Germinal center (tissue), 1 donor: ENCODE measurements at regions not wholly inside any gene's neighbourhood (a gene's known extent, or its start where the extent isn't known, plus 50 kb on each side); places are given as distances from the start of the nearest gene placed in this dataset.
A peak's percentile ranks its signal among the peaks of the same experiment; 100 is the strongest.
"Not testable (repeated sequence)": the region's sequence is repeated elsewhere in the genome, so short reads cannot be mapped to it uniquely, and the experiment has no call there.

ENCODE experiments used
- DNase-seq: peaks from one replicate; pipeline ENCODE4 v3.0.0; 2012; ENCODE audit warnings: mixed read lengths, low spot score

DNA sequence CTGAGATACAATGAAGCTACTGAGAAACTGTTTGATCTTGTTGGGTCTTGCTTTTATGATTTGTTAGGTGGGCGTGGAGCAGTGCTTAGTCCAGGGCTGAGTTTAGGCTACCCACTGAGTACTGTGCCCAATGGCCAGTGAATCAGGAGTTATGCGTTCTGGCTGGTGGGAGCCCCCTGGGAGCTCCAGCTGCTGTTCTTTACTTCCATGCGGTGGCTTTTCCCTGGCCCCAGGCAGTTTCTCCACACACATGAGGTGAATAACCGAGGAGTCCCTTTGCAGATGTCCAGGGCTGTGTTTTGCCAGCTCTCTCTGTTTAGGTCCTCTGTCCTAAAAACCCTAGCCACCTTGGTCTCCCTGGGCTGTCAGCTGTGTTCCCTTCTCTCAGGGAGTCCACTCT lies 106.5 kb downstream of the KLF13 start:
- DNase-seq = no peak

DNA sequence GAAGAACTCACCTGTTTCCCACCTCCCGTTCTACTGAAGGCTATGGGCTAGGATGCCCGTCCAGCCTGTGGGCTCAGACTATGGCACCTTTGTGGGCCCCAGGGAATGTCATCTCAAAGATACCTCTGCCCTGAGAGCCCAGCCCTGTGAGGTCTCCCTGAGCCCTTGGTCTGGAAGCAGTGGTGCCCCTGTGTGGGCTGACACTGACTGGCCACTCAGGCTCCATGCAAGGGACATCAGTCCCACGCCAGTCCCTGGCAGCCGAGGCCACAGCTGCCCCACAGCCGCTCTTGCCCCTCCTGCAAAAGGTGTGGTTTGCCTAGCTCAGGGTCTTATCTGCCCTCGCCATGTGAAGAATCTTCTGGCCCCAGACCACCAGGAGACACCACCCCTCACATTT lies 106.9 kb downstream of the KLF13 start:
- no peak for DNase-seq

DNA sequence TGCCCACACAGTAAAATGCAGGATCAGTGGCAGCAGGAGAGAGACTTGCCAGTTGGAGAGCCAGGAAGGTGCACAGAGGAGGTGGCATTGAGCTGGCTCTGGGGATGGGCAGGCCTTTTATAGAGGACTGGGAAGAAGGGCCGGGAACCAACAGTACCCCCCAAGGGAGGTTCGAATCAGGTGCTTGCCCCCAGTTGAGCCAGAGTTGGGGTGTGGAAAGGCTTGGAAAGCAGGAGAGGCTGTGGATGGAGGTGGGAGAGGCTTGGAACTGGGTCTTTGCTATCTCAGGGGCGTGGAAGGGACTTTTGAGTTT lies 107.6 kb downstream of the KLF13 start:
- no peak for DNase-seq

DNA sequence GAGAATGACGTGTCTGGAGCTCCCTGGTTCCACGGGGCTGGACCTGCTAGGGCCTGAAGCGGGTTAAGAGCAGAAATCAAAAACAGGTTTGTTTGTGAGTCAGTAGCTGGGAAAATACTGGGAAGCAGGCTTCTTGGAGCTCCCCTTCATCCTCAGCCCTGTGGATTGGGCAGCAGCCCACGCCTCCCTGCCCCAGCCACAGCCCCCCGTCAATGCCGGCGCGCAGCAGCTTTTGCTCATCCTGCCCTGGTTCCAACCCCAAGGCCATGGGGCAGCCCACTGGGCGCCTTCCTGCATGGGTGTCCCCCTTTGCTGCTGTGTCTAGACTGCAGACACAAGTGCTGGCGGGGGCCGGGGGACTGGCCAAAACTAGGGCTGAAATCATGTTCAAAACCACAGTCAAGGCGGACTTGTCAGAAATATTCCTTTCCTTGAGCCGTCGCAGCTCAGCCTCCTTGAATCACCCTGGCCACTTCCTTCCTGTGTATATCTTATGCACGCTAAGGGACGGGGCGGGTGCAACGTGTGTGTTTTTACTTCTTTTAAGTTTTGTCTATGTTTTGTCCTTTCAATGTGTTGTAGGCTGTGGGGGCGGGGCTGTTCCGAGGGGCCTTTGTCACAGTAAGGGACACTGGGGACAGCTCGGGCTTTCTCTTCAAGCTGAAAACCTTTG lies 108.1 kb downstream of the KLF13 start:
- DNase-seq = no peak

DNA sequence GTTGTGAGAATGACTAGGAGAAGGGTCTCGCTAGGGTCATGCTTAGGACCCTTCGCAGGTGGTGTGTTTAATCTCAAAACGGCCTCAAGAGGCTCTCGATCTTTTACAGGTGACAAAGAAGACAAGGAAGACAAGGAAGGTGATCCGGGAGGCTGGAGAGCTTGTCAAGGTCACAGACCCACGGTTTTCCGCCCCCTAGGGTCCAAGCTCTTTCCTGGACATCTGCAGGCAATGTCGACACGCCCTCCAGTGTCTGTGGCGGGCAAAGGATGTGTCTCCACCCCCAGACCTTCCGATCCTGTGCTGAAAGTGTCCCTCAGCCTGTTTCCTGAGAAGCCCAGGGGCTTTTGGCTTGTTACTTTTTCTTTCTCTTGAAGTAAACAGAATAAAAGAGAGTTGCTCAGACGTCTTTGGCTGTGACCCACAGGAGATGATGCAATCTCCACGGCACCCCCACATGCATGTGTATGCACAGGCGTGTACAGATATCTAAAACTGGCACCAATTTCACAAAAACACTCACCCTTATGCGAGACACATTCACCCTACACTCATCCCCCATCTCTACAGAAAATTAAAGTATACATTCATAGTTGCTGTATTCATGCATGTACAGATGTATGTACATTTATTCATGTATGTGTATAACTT lies 108.8 kb downstream of the KLF13 start:
- DNase-seq = peak; percentile 77

DNA sequence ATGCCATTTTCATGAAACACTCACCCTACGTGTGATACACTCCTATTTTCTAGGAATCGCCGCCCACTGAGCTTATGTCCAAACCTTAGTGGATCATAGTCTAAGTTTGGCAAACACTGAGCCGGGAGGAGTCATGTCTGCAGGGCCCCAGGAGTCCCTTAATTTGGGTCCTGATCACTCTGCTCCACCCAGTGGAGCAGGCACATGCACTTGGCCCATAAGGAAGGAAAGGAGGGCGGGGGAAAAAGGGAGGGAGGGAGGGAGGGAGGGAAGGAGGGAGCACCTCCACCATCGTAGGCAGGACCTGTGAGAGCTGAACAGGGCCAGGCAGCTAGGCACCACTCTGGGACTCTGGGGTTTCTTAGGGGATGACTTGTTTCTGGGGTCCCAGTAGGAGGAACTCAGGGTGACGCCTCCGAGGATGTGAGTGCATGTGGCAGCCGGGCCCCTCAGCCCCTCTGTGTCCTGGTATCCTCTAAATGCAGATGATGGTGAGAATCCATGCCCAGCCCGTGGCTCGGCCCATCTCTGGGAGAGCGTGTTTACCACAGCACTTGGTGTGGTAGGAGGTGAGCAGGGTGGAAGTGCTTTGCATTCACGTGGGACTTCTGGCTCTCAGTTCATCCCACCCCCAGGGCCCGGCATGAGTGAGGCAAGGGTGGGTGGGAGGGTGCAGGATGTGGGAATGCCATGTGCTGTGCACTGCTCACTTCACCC lies 109.4 kb downstream of the KLF13 start:
- no peak for DNase-seq

DNA sequence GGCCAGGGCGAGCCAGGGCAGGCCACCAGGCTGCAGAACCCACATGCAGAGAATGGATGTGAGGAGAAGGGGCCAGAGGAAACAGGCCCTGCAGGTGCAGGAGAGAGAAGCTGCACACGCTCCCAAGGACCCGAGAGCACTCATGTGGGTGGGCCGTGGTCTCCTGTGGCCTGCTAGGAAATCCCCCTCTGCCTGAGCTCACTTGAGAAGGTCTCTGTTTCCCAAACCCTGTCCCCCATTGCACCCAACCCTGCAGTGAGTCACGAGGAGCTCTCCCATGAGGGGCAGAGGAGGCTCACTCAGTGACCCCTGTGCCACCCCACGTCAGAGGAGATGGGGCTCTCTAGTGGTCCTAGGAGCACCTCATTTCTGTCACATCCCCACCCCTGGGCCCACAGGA lies 111.1 kb downstream of the KLF13 start:
- no peak for DNase-seq

DNA sequence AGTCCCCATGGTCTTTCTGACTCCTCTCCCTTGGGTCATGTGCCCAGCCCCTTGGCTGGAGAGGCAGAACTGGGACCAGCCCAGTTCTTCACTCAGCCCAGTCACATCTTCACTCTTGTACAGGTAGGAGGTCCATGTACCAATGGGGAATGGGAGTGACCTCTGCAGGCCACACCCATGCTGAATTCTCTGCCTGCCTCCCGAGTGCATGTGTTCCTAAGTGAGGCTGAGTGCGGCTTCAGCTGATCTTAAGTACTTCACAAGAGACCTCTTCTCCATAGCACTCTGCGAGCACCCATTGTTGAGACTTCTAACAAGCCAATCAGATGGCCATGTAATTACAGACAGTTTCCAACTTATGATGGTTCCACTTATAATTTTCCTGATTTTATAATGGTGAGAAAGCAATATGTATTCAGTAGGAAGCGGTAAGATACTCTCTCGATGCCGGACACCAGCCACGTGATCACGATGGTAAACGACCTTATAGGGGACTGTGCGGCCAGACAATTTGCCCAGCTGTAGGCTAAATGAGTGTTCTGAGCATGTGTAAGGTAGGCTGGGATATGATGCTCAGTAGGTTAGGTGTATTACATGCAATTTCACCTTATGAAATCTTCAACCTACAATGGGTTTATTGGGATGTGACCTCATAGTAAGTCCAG lies 112.1 kb downstream of the KLF13 start:
- DNase-seq = no peak

DNA sequence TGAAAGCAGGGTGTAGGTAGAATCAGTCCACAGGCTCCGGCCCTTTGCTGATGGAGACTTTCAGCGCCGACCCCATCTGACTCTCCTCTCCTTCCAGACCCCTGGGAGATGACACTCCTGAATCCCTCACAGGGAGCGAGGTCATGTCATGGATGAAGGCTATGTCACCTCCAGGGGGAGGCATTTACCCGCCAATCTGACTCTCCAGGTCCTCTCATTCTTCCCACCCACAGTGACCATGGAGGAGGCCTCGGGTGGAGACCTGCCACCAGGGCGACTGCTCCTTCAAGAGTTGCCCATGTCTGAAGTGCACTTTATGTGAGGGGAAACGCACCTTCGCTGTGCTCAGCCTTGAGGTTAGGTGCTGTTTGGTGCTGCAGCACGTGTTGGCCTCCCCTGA lies 112.7 kb downstream of the KLF13 start:
- no peak for DNase-seq

DNA sequence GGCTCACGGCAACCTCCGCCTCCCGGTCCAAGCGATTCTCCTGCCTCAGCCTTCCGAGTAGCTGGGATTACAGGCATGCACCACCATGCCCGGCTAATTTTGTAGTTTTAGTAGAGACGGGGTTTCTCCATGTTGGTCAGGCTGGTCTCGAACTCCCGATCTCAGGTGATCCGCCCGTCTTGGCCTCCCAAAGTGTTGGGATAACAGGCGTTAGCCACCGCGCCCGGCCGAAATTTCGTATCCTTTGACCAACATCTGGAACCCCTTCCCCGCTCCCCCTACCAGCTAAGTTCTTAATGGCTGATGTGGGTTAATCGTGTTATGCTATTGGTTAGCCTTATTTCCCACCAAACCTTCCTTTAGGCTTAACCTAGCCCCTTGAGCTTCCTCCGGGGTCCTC lies 113.6 kb downstream of the KLF13 start:
- not testable (repeated sequence) for DNase-seq

DNA sequence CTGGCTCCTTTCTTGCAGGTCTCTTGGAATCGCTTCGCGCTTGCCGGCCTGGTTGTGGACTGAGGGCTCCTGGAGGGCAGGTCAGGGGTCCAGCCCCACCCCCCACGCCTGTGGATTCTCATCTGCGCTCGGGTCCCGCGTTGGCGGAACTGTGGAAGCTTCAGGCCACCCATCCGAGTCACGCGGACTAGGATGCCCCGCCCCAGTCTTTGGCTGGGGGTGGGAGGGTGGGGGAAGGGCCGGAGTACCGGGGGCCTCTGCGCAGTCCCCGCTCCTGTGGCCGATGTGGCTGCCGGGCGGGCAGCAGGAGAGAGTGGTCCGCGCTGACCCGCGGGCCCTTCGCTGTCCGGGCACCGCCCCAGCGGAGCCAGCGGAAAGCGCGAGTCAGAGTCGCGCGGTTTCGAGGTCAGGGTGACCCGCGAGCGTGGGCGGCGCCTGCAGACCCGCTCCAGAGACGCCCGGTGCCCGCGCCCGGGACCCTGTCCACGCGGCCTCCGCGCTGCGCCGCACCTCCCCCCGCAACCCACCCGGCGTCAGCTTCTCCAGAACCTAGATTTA lies 114.2 kb downstream of the KLF13 start:
- no peak for DNase-seq

DNA sequence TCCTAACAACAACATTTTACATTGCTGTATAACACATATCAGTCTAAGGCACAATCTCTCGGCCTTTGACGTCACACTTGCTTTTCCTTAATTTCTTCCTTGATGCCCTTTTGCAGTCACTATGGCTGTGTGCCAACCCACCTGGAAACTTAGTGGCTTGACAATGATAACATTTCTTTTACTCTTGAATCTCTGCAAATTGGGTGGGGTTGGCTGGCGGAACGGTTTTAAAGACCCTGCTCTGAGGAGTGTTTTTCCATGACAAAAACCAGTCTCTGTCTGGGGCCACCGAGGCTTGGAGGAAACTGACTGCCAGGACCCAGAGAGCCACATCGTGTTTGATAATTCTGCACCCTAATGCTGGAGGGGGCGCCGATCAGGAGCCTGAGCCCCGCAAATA lies 115.6 kb downstream of the KLF13 start:
- no peak for DNase-seq

DNA sequence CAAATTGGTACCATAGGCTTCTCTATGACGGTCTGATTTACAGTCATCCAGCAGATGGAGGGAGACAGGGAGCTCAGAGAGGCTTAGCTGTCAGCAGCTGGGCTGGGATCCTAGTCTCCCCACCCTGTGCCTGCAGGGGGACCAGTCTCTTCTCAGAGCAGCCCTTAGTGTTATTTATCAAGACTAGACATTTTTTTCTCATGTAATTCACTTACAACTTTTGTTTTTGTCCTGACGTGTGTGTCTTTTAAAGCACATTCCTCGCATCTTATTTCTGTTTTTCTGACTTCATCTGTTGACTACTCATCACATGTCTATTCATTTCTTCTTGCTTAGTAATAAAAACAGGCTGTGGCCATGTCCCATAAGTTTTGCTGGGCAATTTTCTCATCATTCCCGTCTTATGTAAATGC lies 116.1 kb downstream of the KLF13 start:
- no peak for DNase-seq

DNA sequence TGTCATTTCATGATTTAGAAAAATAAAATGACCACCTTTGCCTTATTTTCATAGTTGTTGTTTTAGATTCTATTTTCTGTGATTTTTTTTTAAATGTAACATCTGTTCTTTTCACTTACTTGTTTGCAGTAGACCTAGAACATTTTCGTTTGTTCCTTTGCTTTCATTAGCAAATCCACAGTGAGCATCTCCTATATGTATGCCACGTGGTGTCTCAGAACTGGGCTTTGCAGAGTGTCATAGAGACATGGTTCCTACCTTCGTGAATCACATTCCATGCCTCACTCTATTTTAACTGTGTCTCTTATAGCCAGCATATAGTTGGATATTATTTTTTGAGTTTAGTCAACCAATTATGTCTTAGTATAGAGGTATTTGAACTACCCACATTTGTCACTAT lies 118.2 kb downstream of the KLF13 start:
- no peak for DNase-seq

DNA sequence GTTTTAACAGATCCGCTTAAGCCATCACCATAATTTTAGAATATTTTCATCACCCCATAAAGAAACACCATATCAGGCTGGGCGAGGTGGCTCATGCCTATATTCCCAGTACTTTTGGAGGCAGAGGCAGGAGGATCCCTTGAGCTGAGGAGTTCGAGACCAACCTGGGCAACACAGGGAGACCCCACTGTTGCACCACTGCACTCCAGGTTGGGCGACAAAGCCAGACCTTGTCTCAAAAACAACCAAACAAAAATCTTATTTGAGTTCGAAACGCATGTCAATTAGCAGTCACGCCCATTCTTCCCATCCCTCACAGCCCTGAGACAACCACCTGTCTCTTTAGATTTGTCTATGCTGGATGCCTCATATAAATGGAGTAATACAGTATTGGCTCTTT lies 119.9 kb downstream of the KLF13 start:
- DNase-seq = no peak

DNA sequence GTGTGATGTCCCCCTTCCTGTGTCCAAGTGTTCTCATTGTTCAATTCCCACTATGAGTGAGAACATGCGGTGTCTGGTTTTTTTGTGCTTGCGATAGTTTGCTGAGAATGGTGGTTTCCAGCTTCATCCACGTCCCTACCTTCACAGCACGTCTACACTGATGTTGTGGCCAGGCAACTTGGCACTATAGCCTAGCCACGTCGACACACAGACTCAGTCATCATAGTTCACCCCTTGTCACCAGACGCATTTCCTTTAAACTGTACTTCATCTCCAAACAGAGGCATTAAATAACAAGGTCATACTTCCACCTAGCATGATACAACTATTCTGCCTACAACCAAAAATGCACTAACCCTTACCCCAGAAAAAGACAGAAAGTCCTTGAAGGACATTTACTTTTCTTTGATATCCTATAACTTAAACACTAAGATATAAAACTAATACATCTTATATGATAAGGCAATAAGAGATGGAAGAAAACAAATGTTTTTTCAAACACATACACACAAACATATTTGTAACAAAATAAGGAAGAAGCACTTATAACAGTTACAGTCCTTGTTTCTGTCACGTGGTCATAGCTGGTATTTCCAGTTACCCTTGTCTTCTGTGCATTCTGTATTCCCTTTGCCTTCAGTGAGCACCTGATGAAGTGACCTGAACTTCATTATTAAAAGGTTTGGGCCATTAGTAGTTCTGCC lies 121.4 kb downstream of the KLF13 start:
- no peak for DNase-seq

DNA sequence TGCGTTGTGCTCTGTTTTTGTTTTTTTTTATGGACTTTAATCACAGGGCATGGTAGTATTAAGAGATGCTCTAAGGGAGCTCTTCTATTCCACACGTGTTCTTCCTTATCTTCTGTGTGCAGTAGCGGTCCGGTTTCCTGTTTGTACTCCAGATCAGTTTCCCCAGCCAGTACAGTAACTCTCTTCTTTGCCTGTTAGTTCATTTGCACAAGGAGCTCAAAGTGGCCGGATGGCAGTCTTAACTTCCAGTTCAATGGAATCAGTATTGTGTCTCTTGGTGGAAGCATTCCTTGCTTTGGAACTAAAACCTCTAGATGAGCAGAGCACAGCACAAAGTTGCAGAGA lies 122.0 kb downstream of the KLF13 start:
- no peak for DNase-seq

DNA sequence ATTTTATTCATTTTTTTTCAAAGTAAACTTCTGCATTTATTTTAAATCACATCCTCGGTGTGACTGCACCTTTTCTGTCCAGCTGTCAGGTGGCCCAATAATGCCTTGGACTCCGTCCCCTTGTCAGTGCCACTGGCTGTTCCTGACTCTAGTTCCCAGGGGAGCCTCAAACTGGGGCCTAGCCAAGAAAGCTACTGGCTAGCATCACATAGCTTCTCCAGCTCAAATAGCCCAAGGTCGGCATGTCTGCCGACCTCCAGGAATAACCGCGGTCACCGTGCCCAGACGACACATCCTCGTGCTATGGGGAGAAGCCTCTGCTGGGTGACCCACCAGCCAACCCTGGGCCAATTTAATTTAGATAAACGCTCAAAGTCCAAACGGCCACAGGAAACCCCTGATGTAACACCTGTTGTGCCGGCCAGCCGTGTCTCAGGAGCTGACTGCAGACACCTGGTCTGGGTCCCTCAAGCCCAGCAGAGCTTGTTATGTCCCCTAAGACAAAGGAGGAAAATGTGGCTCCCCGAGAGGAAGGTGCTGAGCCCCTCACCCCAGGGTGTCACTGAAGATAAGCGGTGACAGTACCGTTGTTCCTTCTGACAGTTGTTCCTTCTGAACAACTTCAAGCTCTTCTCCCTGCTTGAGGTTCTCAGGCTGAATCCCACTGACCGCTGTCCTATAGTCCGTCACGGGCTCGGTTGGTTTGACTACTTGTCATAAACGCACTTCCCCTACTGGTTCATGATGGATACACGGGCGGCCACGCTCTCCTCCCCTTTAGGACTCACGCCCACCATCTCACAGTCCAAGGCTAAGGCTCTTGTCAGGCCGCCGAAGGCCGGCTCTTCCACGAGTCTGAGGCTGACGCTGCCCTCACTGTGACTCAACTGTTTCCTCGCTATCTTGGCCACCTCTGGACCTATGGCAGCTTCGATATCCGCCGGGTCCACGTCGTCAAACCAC lies 126.2 kb downstream of the KLF13 start:
- DNase-seq = no peak

DNA sequence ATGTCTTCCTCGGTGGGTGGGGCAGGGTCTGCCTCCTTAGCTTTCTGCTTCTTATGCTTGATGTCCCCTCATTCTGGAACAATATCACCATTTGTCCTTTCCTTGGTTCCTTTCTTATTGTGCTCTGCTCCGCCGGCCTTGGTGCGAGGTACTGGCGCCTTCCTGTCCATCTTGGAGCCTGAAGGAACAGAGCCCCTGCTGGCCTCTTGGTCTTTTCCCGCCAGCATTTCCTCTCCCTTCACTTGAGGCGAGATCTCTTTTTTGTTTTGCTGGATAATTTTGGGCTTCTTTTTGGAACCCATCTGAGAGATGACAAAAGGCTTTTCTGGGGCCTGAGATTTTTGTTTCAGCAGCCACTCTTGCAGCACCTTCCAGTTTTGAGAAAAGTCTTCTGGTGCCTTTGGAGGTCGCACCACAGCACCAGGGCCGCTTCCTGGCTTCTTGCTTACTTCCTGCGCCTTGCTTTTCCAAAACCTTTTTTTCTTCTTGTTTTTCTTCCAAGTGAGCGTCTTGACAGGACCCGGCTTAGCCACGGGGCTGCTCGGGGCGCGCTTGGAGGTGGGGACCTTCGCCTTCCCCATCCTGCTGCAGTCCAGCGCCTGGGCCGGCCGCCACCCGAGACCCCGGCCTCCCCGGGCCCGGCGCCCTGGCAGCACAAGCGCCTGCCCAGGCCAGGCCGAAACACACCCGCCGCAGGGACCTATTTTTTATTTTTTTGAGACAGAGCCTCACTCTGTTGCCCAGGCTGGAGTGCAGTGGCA lies 127.1 kb downstream of the KLF13 start:
- no peak for DNase-seq

DNA sequence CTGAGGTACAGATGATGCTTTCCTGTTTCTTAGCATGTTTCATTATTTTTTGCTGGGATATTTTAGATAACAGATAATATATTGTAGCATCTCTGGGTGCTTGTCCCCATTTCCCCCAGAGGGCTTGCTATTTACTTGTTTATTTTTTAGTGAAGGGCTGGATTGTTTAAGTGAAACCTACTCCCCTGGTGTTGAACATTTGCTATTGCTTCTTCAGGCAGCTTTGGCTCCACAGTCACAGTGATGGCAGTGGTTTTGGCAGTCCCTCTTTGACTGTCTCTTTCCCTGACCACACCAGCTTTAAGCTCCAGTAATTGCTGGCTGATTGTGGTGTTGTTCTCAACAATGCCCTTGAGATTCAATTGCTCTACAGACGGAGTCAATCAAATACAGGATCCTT lies 128.9 kb downstream of the KLF13 start:
- no peak for DNase-seq
